PC-3 (cell line): ENCODE measurements at regions not wholly inside any gene's neighbourhood (a gene's known extent, or its start where the extent isn't known, plus 50 kb on each side); places are given as distances from the start of the nearest gene placed in this dataset.

ENCODE experiments used
- EZH2 ChIP-seq: fragments of 300-600 bp; sonication (generic); IDR thresholded peaks from one replicate; pipeline ENCODE4 v1.6.1; 2017; ENCODE audit warnings: antibody characterized with exemption, mild to moderate bottlenecking, low read length; ENCODE audit not compliant: unreplicated experiment
- EZH2phosphoT487 ChIP-seq: fragments of 300-600 bp; sonication (generic); IDR thresholded peaks from 2 replicates; pipeline ENCODE4 v1.6.1; 2018; ENCODE audit warnings: mild to moderate bottlenecking, antibody characterized with exemption, low read length, borderline replicate concordance
- TF ChIP-seq, protein P1 (sequence below): fragments of 300-600 bp; sonication (generic); conservative IDR thresholded peaks from 2 replicates; pipeline ENCODE4 v1.5.1; 2017; ENCODE audit warnings: antibody characterized with exemption, low read depth, mild to moderate bottlenecking, low read length

DNA sequence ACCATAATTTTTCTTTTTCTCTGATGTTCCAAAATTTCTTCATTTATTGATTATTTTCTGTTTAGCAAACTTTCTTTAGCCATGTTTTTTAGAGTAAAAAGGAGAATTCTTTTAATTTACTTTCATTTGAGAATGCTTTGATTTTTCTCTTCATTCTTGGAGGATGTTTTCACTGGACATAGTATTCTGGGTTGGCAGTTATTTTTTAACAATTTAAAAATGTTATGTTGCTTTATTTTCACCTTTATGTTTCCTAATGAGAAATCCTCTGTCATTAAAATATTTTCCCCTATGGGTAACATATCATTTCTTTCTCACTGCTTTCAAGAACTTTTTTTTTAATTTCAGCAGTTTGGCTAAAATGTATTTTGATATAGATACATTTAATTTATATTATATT is 631.4 kb upstream of the CDH2 start:
- TF ChIP-seq, protein P1, sequence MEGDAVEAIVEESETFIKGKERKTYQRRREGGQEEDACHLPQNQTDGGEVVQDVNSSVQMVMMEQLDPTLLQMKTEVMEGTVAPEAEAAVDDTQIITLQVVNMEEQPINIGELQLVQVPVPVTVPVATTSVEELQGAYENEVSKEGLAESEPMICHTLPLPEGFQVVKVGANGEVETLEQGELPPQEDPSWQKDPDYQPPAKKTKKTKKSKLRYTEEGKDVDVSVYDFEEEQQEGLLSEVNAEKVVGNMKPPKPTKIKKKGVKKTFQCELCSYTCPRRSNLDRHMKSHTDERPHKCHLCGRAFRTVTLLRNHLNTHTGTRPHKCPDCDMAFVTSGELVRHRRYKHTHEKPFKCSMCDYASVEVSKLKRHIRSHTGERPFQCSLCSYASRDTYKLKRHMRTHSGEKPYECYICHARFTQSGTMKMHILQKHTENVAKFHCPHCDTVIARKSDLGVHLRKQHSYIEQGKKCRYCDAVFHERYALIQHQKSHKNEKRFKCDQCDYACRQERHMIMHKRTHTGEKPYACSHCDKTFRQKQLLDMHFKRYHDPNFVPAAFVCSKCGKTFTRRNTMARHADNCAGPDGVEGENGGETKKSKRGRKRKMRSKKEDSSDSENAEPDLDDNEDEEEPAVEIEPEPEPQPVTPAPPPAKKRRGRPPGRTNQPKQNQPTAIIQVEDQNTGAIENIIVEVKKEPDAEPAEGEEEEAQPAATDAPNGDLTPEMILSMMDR: no peak
- TF ChIP-seq EZH2: no peak
- TF ChIP-seq EZH2phosphoT487: no peak
